Endodermal cell (in vitro differentiated cells): ENCODE measurements at regions not wholly inside any gene's neighbourhood (a gene's known extent, or its start where the extent isn't known, plus 50 kb on each side); places are given as distances from the start of the nearest gene placed in this dataset.
A peak's percentile ranks its signal among the peaks of the same experiment; 100 is the strongest.

Experiments used
- DNase-seq: peaks from one replicate; pipeline ENCODE4 v3.0.0-alpha.2; 2017
- H3K27ac ChIP-seq: 2 replicates; pipeline ENCODE4 v1.5.1; 2013; ENCODE audit warnings: mild to moderate bottlenecking, low read depth, low read length, moderate library complexity
- H3K27me3 ChIP-seq: 2 replicates; pipeline ENCODE4 v1.6.1; 2013; ENCODE audit warnings: mild to moderate bottlenecking, low read length, moderate library complexity; ENCODE audit not compliant: insufficient read depth, control insufficient read depth, poor library complexity, severe bottlenecking
- H3K36me3 ChIP-seq: 2 replicates; pipeline ENCODE4 v1.7.0; 2013; ENCODE audit warnings: mild to moderate bottlenecking, low read length, moderate library complexity; ENCODE audit not compliant: control insufficient read depth, insufficient read depth
- H3K4me1 ChIP-seq: one replicate; pipeline ENCODE4 v1.7.0; 2013; ENCODE audit warnings: low read length; ENCODE audit not compliant: control insufficient read depth, insufficient read depth
- H3K4me3 ChIP-seq: 2 replicates; pipeline ENCODE4 v1.5.1; 2013; ENCODE audit warnings: mild to moderate bottlenecking, low read length, moderate library complexity
- H3K9ac ChIP-seq: 2 replicates; pipeline ENCODE4 v1.6.1; 2013; ENCODE audit warnings: mild to moderate bottlenecking, low read length, moderate library complexity; ENCODE audit not compliant: poor library complexity, severe bottlenecking; ENCODE audit errors: extremely low read depth
- H3K9me3 ChIP-seq: 2 replicates; pipeline ENCODE4 v1.6.1; 2013; ENCODE audit warnings: mild to moderate bottlenecking, low read length, moderate library complexity; ENCODE audit not compliant: control insufficient read depth
- H3K27ac Mint-ChIP-seq: 2 replicates; pipeline ENCODE4 v1.8.0; 2020; ENCODE audit warnings: mixed read lengths
- H3K27me3 Mint-ChIP-seq: 2 replicates; pipeline ENCODE4 v1.8.0; 2021; ENCODE audit warnings: mild to moderate bottlenecking, mixed read lengths; ENCODE audit not compliant: insufficient read depth
- H3K36me3 Mint-ChIP-seq: 2 replicates; pipeline ENCODE4 v1.8.0; 2020; ENCODE audit warnings: low read depth, mixed read lengths
- H3K4me1 Mint-ChIP-seq: 2 replicates; pipeline ENCODE4 v1.8.0; 2020; ENCODE audit warnings: mixed read lengths
- H3K4me3 Mint-ChIP-seq: 2 replicates; pipeline ENCODE4 v1.8.0; 2020; ENCODE audit warnings: mild to moderate bottlenecking, moderate library complexity, mixed read lengths
- H3K9me3 Mint-ChIP-seq: 2 replicates; pipeline ENCODE4 v1.8.0; 2020; ENCODE audit warnings: mild to moderate bottlenecking, mixed read lengths
- CTCF ChIP-seq: fragments of 200-600 bp; sonication (generic); conservative IDR thresholded peaks from 2 replicates; pipeline ENCODE4 v1.5.0; 2021; ENCODE audit warnings: antibody characterized with exemption, mild to moderate bottlenecking
- WGBS, 2 experiments: methylation state at CpG; one replicate each; pipeline versions ENCODE4 v1.1.5 to v1.1.7; 2013; ENCODE audit warnings: missing lambda C conversion rate in 2 of 2, mixed read lengths in 1 of 2; ENCODE audit not compliant: insufficient coverage in 1 of 2, insufficient read length in 1 of 2; 5-methylcytosine and 5-hydroxymethylcytosine counted together

GRCh38 chr20:24742436-24742835, 206.6 kb upstream of the CST7 start:
- H3K27me3 ChIP-seq: no peaks in the 10 kb centered on the region
- no peaks in the 10 kb centered on the region for H3K36me3 ChIP-seq
- Mint-ChIP-seq H3K27ac (no peak overlapping the region), H3K4me1 (no peaks in the 10 kb centered on the region), H3K36me3 (no peaks in the 10 kb centered on the region), H3K4me3 (no peak overlapping the region), H3K27me3 (peaks cover 5% of the 10 kb centered on the region), H3K9me3 (no peaks in the 10 kb centered on the region)
- 86 to 94% methylated on average over 5 to 7 of the region's 7 CpGs for WGBS, 2 experiments
- no peaks in the 10 kb centered on the region for H3K4me1 ChIP-seq
- H3K9me3 ChIP-seq: no peaks in the 10 kb centered on the region
- no peak for TF ChIP-seq CTCF
- no peak overlapping the region for H3K4me3 ChIP-seq
- H3K27ac ChIP-seq: no peak overlapping the region
- H3K9ac ChIP-seq: no peak overlapping the region
- peak; percentile 34 for DNase-seq

- DNase-seq: peak; percentile 24
- Mint-ChIP-seq H3K36me3 (no peaks in the 10 kb centered on the region), H3K27ac (no peak overlapping the region), H3K9me3 (no peaks in the 10 kb centered on the region), H3K4me3 (no peak overlapping the region), H3K27me3 (peaks cover 2% of the 10 kb centered on the region), H3K4me1 (no peaks in the 10 kb centered on the region)
- H3K9me3 ChIP-seq: no peaks in the 10 kb centered on the region
- H3K9ac ChIP-seq: no peak overlapping the region
- H3K4me3 ChIP-seq: no peak overlapping the region
- H3K27ac ChIP-seq: no peak overlapping the region
- TF ChIP-seq CTCF: no peak
- 89 to 100% methylated on average over 1 to 5 of the region's 5 CpGs for WGBS, 2 experiments
- no peaks in the 10 kb centered on the region for H3K36me3 ChIP-seq
- H3K4me1 ChIP-seq: no peaks in the 10 kb centered on the region
- no peaks in the 10 kb centered on the region for H3K27me3 ChIP-seq
Observed at GRCh38 chr20:24742989-24743388, 206.1 kb upstream of the CST7 start.

- Mint-ChIP-seq H3K27me3 (peaks cover 2% of the 10 kb centered on the region), H3K4me1 (no peaks in the 10 kb centered on the region), H3K4me3 (no peak overlapping the region), H3K9me3 (no peaks in the 10 kb centered on the region), H3K36me3 (no peaks in the 10 kb centered on the region), H3K27ac (no peak overlapping the region)
- Histone ChIP-seq H3K4me1 (no peaks in the 10 kb centered on the region), H3K9ac (no peak overlapping the region), H3K4me3 (no peak overlapping the region), H3K27ac (no peak overlapping the region), H3K36me3 (no peaks in the 10 kb centered on the region), H3K9me3 (no peaks in the 10 kb centered on the region), H3K27me3 (no peaks in the 10 kb centered on the region)
- DNase-seq: peak; percentile 43
- no peak for TF ChIP-seq CTCF
- 72 to 75% methylated on average over 4 to 5 of the region's 5 CpGs for WGBS, 2 experiments
Observed at GRCh38 chr20:24743641-24744040, 205.4 kb upstream of the CST7 start.
